ENCODE measurements at regions not wholly inside any gene's neighbourhood (a gene's known extent, or its start where the extent isn't known, plus 50 kb on each side); places are given as distances from the start of the nearest gene placed in this dataset.

DNA sequence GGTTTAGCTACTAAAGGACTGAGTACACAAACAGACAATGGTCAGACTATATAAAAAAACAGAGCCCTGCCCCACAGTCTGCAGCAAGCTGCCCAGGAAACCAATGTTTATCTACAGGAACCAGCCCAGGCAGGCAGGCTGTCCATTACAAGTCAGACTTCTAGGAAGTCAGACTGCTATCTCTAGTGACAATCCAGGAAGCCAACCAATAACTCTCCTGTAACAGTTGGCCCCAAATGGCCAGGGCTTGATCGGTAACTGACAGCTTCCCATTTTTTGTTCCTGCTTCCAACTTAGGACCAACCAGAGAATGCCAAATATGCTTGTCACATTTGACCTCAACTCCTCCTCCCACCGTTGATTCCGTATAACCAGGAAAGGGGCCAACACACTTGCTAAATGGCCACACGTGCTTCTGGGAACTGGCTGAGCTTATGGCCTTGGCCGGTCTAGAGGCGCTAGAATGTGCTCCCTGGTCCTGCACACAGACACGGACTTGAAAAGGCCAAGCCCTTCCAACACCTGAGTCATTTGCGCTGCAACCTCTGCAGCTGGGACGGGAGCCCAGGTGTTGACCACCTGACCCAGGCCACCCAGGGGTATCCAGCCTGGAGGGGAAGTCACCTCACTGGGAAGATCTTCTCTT lies 79.6 kb upstream of the CDK20 start:
- no peak for DNase-seq (ENCODE audit: low spot score)
- TF ChIP-seq, protein P1, sequence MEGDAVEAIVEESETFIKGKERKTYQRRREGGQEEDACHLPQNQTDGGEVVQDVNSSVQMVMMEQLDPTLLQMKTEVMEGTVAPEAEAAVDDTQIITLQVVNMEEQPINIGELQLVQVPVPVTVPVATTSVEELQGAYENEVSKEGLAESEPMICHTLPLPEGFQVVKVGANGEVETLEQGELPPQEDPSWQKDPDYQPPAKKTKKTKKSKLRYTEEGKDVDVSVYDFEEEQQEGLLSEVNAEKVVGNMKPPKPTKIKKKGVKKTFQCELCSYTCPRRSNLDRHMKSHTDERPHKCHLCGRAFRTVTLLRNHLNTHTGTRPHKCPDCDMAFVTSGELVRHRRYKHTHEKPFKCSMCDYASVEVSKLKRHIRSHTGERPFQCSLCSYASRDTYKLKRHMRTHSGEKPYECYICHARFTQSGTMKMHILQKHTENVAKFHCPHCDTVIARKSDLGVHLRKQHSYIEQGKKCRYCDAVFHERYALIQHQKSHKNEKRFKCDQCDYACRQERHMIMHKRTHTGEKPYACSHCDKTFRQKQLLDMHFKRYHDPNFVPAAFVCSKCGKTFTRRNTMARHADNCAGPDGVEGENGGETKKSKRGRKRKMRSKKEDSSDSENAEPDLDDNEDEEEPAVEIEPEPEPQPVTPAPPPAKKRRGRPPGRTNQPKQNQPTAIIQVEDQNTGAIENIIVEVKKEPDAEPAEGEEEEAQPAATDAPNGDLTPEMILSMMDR (IDR thresholded peaks at IDR 0.05; ENCODE audit: borderline replicate concordance, control extremely low read depth, extremely low read depth, insufficient read depth, missing control alignments): no peak
- in situ Hi-C loops (cut with MboI; ENCODE audit: low sequenced_read_pairs, unreplicated experiment): no loop called here

DNA sequence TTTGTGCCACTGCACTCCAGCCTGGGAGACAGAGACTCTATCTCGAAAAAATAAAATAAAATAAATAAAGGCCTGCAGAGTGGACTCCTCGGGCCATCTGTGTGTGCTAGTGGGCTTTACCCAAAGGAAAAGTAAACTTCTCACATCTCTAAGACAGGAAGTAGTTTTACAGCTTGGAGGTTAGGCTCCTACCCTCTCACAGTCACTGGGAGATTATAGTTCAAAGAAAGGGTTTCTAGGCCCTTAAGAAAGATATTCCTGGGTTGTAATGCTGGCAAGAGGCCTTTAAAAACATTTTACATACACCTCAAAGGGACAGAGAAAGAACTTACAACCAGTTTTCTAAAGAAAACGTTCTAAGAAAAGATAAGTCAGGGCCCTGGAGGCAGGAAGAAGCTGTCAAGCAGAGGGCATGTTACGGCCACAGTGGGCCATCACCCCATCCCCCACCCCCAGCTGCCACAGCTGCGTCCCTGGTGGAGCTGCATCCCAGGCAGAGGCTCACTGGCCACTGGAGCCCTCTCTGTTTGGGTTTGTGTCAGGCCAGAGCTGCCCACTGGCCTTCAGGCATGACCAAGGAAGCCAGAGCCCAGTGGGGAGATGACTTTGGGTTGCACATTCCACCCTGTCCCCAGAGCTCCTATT lies 78.1 kb upstream of the CDK20 start:
- DNase-seq (ENCODE audit: low spot score): no peak
- TF ChIP-seq, protein P1 (IDR thresholded peaks at IDR 0.05; ENCODE audit: borderline replicate concordance, control extremely low read depth, extremely low read depth, insufficient read depth, missing control alignments): no peak
- in situ Hi-C loops (cut with MboI; ENCODE audit: low sequenced_read_pairs, unreplicated experiment): no loop called here

DNA sequence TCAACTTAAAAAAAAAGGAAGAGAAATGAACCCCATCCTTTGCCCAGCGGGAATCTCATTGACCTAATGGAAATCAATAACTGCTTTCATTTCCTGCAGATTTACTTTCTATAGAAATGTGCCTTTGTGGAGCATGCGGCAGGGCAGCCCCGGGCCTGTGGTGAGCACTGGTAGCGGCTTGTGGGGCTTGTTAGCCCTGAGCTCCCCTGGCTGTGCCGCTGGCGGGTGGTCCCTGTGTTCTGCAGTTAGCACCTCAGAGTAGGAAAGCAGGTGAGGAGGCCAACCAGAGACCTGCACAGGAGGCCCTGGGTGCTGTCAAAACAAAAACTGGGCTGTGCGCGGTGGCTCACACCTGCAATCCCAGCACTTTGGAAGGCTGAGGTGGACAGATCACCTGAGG lies 76.8 kb upstream of the CDK20 start:
- no peak for DNase-seq (ENCODE audit: low spot score)
- TF ChIP-seq, protein P1 (IDR thresholded peaks at IDR 0.05; ENCODE audit: borderline replicate concordance, control extremely low read depth, extremely low read depth, insufficient read depth, missing control alignments): no peak
- in situ Hi-C loops (cut with MboI; ENCODE audit: low sequenced_read_pairs, unreplicated experiment): no loop called here

DNA sequence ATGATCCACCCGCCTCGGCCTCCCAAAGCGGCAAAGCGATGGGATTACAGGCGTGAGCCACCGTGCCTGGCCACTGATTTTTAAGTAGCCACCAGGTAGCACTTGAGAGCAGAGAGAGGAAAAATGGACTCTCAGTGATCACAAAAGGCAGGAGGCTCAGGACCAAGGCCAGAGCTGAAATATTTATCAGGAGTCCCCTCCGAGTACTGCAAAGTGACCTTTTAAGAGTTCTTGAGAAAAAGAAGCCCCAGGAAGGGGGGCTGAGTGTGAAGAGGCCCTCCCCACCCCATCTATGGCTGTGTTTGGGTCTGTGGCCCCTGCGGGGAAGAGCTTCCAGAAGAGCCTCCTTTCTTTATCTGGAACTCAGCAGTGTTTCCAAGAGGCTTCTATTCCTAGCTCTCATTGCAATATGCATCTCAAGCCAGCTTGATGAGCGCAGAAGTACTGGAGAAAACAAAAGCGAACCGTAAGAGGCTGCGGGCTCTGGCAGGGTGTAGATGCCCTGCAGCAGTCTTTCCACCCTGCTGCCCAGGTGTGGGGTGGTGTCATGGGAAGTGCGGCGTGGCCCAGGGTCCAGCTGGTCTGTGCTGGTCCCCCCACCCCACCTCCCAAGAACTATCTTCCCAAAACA lies 75.5 kb upstream of the CDK20 start:
- in situ Hi-C loops (cut with MboI; ENCODE audit: low sequenced_read_pairs, unreplicated experiment): no loop called here
- DNase-seq (ENCODE audit: low spot score): no peak
- TF ChIP-seq, protein P1 (IDR thresholded peaks at IDR 0.05; ENCODE audit: borderline replicate concordance, control extremely low read depth, extremely low read depth, insufficient read depth, missing control alignments): no peak

DNA sequence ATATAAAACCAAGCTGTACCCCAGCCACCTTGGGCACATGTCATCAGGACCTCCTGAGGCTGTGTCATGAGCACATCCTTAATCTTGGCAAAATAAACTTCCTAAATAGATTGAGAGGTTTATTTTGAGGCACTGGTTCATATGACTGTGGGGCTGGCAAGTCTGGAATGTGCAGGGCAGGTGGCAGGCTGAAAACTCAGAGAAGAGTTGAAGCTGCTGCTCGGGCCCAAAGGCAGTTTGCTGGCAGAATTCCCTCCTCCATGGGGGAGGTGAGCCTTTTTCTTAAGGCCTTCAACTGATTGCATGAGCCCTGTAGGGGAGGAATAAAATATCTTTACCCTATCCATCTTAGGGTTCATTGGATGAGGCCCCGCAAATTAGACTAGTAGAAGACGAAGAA lies 72.2 kb upstream of the CDK20 start:
- no peak for DNase-seq (ENCODE audit: low spot score)
- TF ChIP-seq, protein P1 (IDR thresholded peaks at IDR 0.05; ENCODE audit: borderline replicate concordance, control extremely low read depth, extremely low read depth, insufficient read depth, missing control alignments): no peak
- in situ Hi-C loops (cut with MboI; ENCODE audit: low sequenced_read_pairs, unreplicated experiment): no loop called here

DNA sequence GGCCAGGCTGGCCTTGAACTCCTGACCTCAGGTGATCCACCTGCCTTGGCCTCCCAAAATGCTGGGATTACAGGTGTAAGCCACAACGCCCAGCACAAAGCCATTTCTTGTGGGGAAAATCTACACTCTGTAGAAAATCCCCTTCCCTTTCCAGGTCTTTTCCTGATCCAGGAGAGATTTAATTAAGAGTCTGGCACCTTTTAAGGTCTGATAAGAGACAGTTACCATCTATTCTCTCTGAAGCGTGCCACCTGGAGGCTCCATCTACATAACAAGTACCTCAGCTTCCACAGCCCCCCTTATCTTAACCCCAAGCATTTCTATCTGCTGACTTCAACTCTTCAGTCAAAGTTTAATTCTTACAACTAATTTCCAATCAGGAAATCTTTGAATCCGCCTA lies 71.4 kb upstream of the CDK20 start:
- in situ Hi-C loops (cut with MboI; ENCODE audit: low sequenced_read_pairs, unreplicated experiment): no loop called here
- no peak for DNase-seq (ENCODE audit: low spot score)
- TF ChIP-seq, protein P1 (IDR thresholded peaks at IDR 0.05; ENCODE audit: borderline replicate concordance, control extremely low read depth, extremely low read depth, insufficient read depth, missing control alignments): no peak
